CD4-positive, alpha-beta T cell (primary cell): ENCODE measurements at regions not wholly inside any gene's neighbourhood (a gene's known extent, or its start where the extent isn't known, plus 50 kb on each side); places are given as distances from the start of the nearest gene placed in this dataset.

Source experiments
- ATAC-seq: fragments of 200-7000 bp; cut with Tn5 transposase; one replicate; pipeline ENCODE4 v1.10.0; 2022; ENCODE audit warnings: mild to moderate bottlenecking; ENCODE audit not compliant: poor library complexity
- CTCF ChIA-PET: fragments of 350-600 bp; sonication (Branson Sonifier 250); formaldehyde crosslinking; loops from one replicate; lab custom pipeline; 2021; ENCODE audit warnings: antibody characterized with exemption, inconsistent platforms; lab: Charles Lee
- POLR2A ChIA-PET: fragments of 350-600 bp; sonication (Branson Sonifier 250); formaldehyde crosslinking; loops from one replicate; lab custom pipeline; 2021; ENCODE audit warnings: antibody characterized with exemption, inconsistent platforms; lab: Charles Lee
- DNase-seq, 14 experiments: peaks; one replicate each; pipeline ENCODE4 v3.0.0-alpha.2; 2013 to 2020; ENCODE audit warnings: mixed read lengths in 2 of 14
- H3K27ac ChIP-seq, 2 donors: one replicate each; pipeline versions ENCODE4 v1.5.1 to v1.7.0; 2013; ENCODE audit warnings: low read length in 2 of 2, low read depth in 1 of 2, mild to moderate bottlenecking in 1 of 2
- H3K27me3 ChIP-seq, 2 experiments: 1 replicate in 1 of 2; 2 replicates in 1 of 2; pipeline versions ENCODE4 v1.6.1 to v1.7.0; 2013; ENCODE audit warnings: low read length in 2 of 2, control low read depth in 1 of 2, mild to moderate bottlenecking in 1 of 2, moderate library complexity in 1 of 2; ENCODE audit not compliant: insufficient read depth in 2 of 2, control insufficient read depth in 1 of 2
- H3K36me3 ChIP-seq: one replicate; pipeline ENCODE4 v1.6.1; 2013; ENCODE audit warnings: low read length, control low read depth; ENCODE audit not compliant: insufficient read depth
- H3K4me1 ChIP-seq: one replicate; pipeline ENCODE4 v1.6.1; 2013; ENCODE audit warnings: low read length, control low read depth; ENCODE audit not compliant: insufficient read depth
- H3K4me3 ChIP-seq: one replicate; pipeline ENCODE4 v1.5.1; 2013; ENCODE audit warnings: mild to moderate bottlenecking, low read length, moderate library complexity
- H3K9me3 ChIP-seq, 2 experiments: 1 replicate in 1 of 2; 2 replicates in 1 of 2; pipeline versions ENCODE4 v1.6.1 to v1.7.0; 2013; ENCODE audit warnings: low read length in 2 of 2, mild to moderate bottlenecking in 2 of 2, control low read depth in 1 of 2, moderate library complexity in 1 of 2; ENCODE audit not compliant: control insufficient read depth in 1 of 2, insufficient read depth in 1 of 2
- H3K27ac Mint-ChIP-seq: one replicate; pipeline ENCODE4 v1.8.0; 2020; ENCODE audit warnings: mixed read lengths
- H3K27me3 Mint-ChIP-seq: one replicate; pipeline ENCODE4 v1.8.0; 2021; ENCODE audit warnings: mixed read lengths
- H3K36me3 Mint-ChIP-seq: one replicate; pipeline ENCODE4 v1.8.0; 2021; ENCODE audit warnings: low read depth, mixed read lengths
- H3K4me1 Mint-ChIP-seq: one replicate; pipeline ENCODE4 v1.8.0; 2021; ENCODE audit warnings: low read depth, mixed read lengths
- H3K4me3 Mint-ChIP-seq: one replicate; pipeline ENCODE4 v1.8.0; 2020; ENCODE audit warnings: mild to moderate bottlenecking, mixed read lengths
- H3K9me3 Mint-ChIP-seq: one replicate; pipeline ENCODE4 v1.8.0; 2020; ENCODE audit warnings: mixed read lengths
- intact Hi-C, 2 experiments: fragments of 100-400 bp; cut with DNase I in 1 of 2; cut with micrococcal nuclease in 1 of 2; formaldehyde crosslinking; loops; one replicate each; pipeline versions ENCODE4 v1.15.1 to v1.9.0; 2023 to 2025; cut with DNase I, micrococcal nuclease
- TF ChIP-seq, protein P1 (sequence below): fragments of 200-600 bp; IDR thresholded peaks from one replicate; pipeline ENCODE4 v1.8.0; 2022; ENCODE audit warnings: antibody characterized with exemption, mild to moderate bottlenecking

DNA sequence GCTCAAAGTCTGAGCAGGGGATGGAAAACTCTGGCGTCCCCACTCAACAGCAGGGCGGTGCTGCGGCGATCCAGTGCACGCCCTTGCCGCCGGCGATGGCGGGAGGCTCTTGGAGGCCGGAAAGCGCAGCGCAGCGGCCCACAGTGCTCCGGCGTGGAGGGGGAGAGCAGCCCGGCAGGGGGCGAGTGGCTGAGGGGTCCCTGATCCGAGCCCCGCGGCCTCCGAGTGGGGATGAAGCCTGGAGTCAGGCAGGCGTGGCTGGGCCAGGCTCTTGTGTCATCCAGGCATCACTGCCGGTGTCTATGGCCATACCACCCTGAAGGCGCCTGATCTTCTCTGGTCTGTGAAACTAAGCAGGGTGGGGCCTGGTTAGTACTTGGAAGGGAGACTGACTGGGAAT lies 183.1 kb downstream of the ALG10 start:
- H3K4me3 ChIP-seq = no peak overlapping the region
- no peaks in the 10 kb centered on the region for H3K27me3 ChIP-seq
- no peak overlapping the region for H3K27ac ChIP-seq
- ChIA-PET POLR2A (no interaction called here), CTCF (no interaction called here)
- H3K27me3 Mint-ChIP-seq = no peaks in the 10 kb centered on the region
- H3K4me1 ChIP-seq = no peaks in the 10 kb centered on the region
- no peaks in the 10 kb centered on the region for H3K36me3 Mint-ChIP-seq
- peaks cover 0 to 33% of the 10 kb centered on the region in 2 experiments for H3K9me3 ChIP-seq
- no peak for ATAC-seq
- no peak overlapping the region for H3K4me3 Mint-ChIP-seq
- no peaks in the 10 kb centered on the region for H3K9me3 Mint-ChIP-seq
- H3K36me3 ChIP-seq = no peaks in the 10 kb centered on the region
- H3K27ac Mint-ChIP-seq = no peak overlapping the region
- no peak for DNase-seq
- intact Hi-C loops = no loop called here
- no peaks in the 10 kb centered on the region for H3K4me1 Mint-ChIP-seq
- TF ChIP-seq, protein P1, sequence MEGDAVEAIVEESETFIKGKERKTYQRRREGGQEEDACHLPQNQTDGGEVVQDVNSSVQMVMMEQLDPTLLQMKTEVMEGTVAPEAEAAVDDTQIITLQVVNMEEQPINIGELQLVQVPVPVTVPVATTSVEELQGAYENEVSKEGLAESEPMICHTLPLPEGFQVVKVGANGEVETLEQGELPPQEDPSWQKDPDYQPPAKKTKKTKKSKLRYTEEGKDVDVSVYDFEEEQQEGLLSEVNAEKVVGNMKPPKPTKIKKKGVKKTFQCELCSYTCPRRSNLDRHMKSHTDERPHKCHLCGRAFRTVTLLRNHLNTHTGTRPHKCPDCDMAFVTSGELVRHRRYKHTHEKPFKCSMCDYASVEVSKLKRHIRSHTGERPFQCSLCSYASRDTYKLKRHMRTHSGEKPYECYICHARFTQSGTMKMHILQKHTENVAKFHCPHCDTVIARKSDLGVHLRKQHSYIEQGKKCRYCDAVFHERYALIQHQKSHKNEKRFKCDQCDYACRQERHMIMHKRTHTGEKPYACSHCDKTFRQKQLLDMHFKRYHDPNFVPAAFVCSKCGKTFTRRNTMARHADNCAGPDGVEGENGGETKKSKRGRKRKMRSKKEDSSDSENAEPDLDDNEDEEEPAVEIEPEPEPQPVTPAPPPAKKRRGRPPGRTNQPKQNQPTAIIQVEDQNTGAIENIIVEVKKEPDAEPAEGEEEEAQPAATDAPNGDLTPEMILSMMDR = no peak

DNA sequence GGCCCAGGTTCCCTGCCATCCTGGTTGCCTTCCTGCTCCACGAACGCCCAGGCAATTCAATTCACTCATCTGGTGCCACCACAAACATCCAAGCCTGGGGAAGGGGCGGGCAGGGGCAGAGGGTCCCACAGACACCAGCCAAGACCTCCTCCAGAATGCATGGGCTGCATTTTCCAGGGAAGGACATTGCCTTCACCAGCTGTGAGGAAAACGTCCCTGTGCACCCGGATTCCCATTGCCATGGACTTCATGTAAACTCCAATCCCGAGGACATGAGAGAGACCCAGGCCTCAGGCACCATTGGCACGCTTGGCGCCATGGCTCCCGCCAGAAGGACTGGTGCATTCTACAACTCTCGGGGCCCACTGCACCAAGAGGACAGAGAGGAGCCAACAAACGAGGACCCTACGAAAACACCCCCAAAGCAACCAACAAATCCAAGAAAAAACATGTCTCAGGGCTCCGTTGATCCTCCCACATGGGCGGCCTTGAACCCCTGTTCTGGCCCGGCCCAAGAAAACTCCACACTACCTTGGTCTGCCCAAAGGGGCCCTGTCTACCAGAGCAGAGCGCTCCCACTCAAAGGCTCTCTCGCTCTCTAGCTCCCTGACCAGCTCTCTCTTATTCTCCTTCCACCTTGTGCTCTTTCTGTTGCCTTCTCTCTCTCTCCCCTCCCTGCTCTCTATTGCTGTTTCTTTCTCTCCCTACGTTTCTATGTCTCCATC lies 183.9 kb downstream of the ALG10 start:
- ATAC-seq (no peak), DNase-seq (no peak)
- CTCF ChIA-PET = no interaction called here
- H3K4me1 Mint-ChIP-seq = no peaks in the 10 kb centered on the region
- no peaks in the 10 kb centered on the region for H3K27me3 ChIP-seq
- POLR2A ChIA-PET = no interaction called here
- H3K9me3 ChIP-seq = peaks cover 0 to 38% of the 10 kb centered on the region in 2 experiments
- no peaks in the 10 kb centered on the region for H3K36me3 ChIP-seq
- H3K4me1 ChIP-seq = no peaks in the 10 kb centered on the region
- no peak overlapping the region for H3K27ac ChIP-seq
- H3K27me3 Mint-ChIP-seq = no peaks in the 10 kb centered on the region
- intact Hi-C loops = no loop called here
- H3K9me3 Mint-ChIP-seq = no peaks in the 10 kb centered on the region
- H3K36me3 Mint-ChIP-seq = no peaks in the 10 kb centered on the region
- no peak overlapping the region for H3K27ac Mint-ChIP-seq
- TF ChIP-seq, protein P1 = no peak
- no peak overlapping the region for H3K4me3 Mint-ChIP-seq
- no peak overlapping the region for H3K4me3 ChIP-seq

DNA sequence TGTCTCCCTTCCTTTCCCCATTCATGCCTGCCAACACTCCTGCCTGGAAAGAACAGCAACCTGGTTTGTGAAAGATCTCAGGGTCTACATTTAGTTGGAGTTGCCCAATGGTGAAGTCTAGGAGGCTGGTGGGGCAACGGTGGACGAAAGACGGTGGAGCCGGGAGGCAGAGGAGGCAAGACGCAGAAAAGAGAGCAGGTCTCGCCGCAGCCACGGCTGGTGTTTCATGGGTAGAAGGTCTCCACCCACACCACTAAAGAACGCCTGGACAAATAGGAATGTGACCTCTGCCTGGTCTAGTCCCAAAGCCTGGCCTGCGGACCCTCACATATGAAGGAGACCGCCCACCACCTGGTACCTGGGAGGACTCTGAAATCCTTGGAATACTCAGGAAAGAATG lies 185.6 kb downstream of the ALG10 start:
- Histone ChIP-seq H3K9me3 (peaks cover 0 to 44% of the 10 kb centered on the region in 2 experiments), H3K27me3 (no peaks in the 10 kb centered on the region), H3K4me1 (no peaks in the 10 kb centered on the region), H3K36me3 (no peaks in the 10 kb centered on the region), H3K27ac (no peak overlapping the region), H3K4me3 (no peak overlapping the region)
- ATAC-seq = no peak
- Mint-ChIP-seq H3K36me3 (no peaks in the 10 kb centered on the region), H3K27me3 (no peaks in the 10 kb centered on the region), H3K4me3 (no peak overlapping the region), H3K27ac (no peak overlapping the region), H3K4me1 (no peaks in the 10 kb centered on the region), H3K9me3 (no peaks in the 10 kb centered on the region)
- ChIA-PET CTCF (no interaction called here), POLR2A (no interaction called here)
- DNase-seq = no peak
- intact Hi-C loops = no loop called here
- TF ChIP-seq, protein P1 = no peak
